ENCODE measurements at regions not wholly inside any gene's neighbourhood (a gene's known extent, or its start where the extent isn't known, plus 50 kb on each side); places are given as distances from the start of the nearest gene placed in this dataset.

- Histone ChIP-seq H4K20me1 (ENCODE audit: insufficient read depth, low read length, poor library complexity, severe bottlenecking) (no peaks in the 10 kb centered on the region), H3K79me2 (ENCODE audit: insufficient read depth, low read length) (no peaks in the 10 kb centered on the region), H3K27me3 (ENCODE audit: insufficient read depth, low read length, poor library complexity, severe bottlenecking) (no peaks in the 10 kb centered on the region), H3K4me1 (ENCODE audit: insufficient read depth, low read length, poor library complexity, severe bottlenecking) (peaks cover 23% of the 10 kb centered on the region), H3K9ac (ENCODE audit: low read depth, low read length, poor library complexity, severe bottlenecking) (no peak overlapping the region), H3F3A (ENCODE audit: low read depth) (no peaks in the 10 kb centered on the region), H2AFZ (ENCODE audit: low read length) (no peak overlapping the region), H3K9me3 (ENCODE audit: insufficient read depth, low read depth, low read length) (no peaks in the 10 kb centered on the region), H3K4me3 (ENCODE audit: low read length, poor library complexity, severe bottlenecking) (no peak overlapping the region), H3K4me2 (ENCODE audit: low read depth, low read length, poor library complexity, severe bottlenecking) (no peak overlapping the region), H3K9me2 (replicated peaks; ENCODE audit: low read depth, low read length) (no peaks in the 10 kb centered on the region), H3K36me3 (ENCODE audit: insufficient read depth, low read length) (no peaks in the 10 kb centered on the region)
- TF ChIP-seq CTCF (conservative IDR thresholded peaks at IDR 0.05; ENCODE audit: low read length): no peak
- TF ChIP-seq EZH2phosphoT487 (IDR thresholded peaks at IDR 0.05; ENCODE audit: borderline replicate concordance): no peak
Measured at GRCh38 chr15:95911570-95912279, 418.8 kb upstream of the NR2F2 start.

DNA sequence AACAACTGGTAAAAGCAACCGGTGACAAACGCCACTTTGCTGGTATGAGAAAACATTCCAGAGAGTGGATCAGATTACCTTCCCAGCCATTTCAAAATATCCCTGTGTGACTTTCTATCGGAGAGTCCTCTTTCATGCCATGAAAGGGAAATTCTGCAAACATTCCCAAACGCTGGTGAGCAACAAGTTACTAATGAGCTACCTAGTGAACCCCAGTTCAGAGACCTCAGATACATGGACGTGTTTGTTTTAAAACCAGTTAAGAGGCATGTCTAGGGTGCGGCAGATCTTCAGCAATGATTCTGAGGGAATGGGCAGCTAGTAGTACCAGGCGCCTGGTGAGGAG lies 418.2 kb upstream of the NR2F2 start:
- H3K4me3 ChIP-seq (ENCODE audit: low read length, poor library complexity, severe bottlenecking): no peak overlapping the region

DNA sequence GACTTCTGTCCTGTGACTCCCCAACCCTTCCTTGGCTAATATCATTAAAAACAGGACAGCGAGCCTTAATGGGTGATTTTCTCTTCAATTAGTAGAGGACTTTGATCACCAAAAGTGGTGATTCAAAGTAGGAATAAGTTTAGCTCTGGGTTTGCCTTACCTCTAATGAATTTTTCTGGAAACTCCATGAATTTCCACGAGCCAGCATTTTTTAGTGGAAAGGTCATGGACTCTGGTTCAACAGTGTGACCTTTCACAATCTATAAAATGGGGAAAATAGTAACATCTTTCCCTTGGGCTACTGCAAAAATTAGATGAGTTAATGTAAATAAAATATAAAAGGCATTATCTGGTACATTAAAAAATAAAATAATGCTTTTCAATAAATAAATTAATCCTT lies 417.8 kb upstream of the NR2F2 start:
- H3K4me2 ChIP-seq (ENCODE audit: low read depth, low read length, poor library complexity, severe bottlenecking): no peak overlapping the region
- H3K79me2 ChIP-seq (ENCODE audit: insufficient read depth, low read length): no peaks in the 10 kb centered on the region
- no peaks in the 10 kb centered on the region for H3K9me2 ChIP-seq (replicated peaks; ENCODE audit: low read depth, low read length)
- no peaks in the 10 kb centered on the region for H3K36me3 ChIP-seq (ENCODE audit: insufficient read depth, low read length)
- peaks cover 28% of the 10 kb centered on the region for H3K4me1 ChIP-seq (ENCODE audit: insufficient read depth, low read length, poor library complexity, severe bottlenecking)
- no peaks in the 10 kb centered on the region for H3K9me3 ChIP-seq (ENCODE audit: insufficient read depth, low read depth, low read length)
- no peak overlapping the region for H3K4me3 ChIP-seq (ENCODE audit: low read length, poor library complexity, severe bottlenecking)
- no peak overlapping the region for H3K9ac ChIP-seq (ENCODE audit: low read depth, low read length, poor library complexity, severe bottlenecking)
- no peaks in the 10 kb centered on the region for H3K27me3 ChIP-seq (ENCODE audit: insufficient read depth, low read length, poor library complexity, severe bottlenecking)
- no peak for TF ChIP-seq CTCF (conservative IDR thresholded peaks at IDR 0.05; ENCODE audit: low read length)
- TF ChIP-seq EZH2phosphoT487 (IDR thresholded peaks at IDR 0.05; ENCODE audit: borderline replicate concordance): no peak
- no peaks in the 10 kb centered on the region for H3F3A ChIP-seq (ENCODE audit: low read depth)
- no peaks in the 10 kb centered on the region for H4K20me1 ChIP-seq (ENCODE audit: insufficient read depth, low read length, poor library complexity, severe bottlenecking)
- no peak overlapping the region for H2AFZ ChIP-seq (ENCODE audit: low read length)

More for the DNA sequence above, 418.2 kb upstream of the NR2F2 start:
- Histone ChIP-seq H3K4me1 (ENCODE audit: insufficient read depth, low read length, poor library complexity, severe bottlenecking) (peaks cover 26% of the 10 kb centered on the region), H3K79me2 (ENCODE audit: insufficient read depth, low read length) (no peaks in the 10 kb centered on the region), H3K27me3 (ENCODE audit: insufficient read depth, low read length, poor library complexity, severe bottlenecking) (no peaks in the 10 kb centered on the region), H3K9me3 (ENCODE audit: insufficient read depth, low read depth, low read length) (no peaks in the 10 kb centered on the region), H3K9me2 (replicated peaks; ENCODE audit: low read depth, low read length) (no peaks in the 10 kb centered on the region), H3K36me3 (ENCODE audit: insufficient read depth, low read length) (no peaks in the 10 kb centered on the region), H3K4me2 (ENCODE audit: low read depth, low read length, poor library complexity, severe bottlenecking) (no peak overlapping the region), H3F3A (ENCODE audit: low read depth) (no peaks in the 10 kb centered on the region), H3K9ac (ENCODE audit: low read depth, low read length, poor library complexity, severe bottlenecking) (no peak overlapping the region), H2AFZ (ENCODE audit: low read length) (no peak overlapping the region), H4K20me1 (ENCODE audit: insufficient read depth, low read length, poor library complexity, severe bottlenecking) (no peaks in the 10 kb centered on the region)
- TF ChIP-seq CTCF (conservative IDR thresholded peaks at IDR 0.05; ENCODE audit: low read length) (no peak), EZH2phosphoT487 (IDR thresholded peaks at IDR 0.05; ENCODE audit: borderline replicate concordance) (no peak)
